OCI-LY1 (cell line): ENCODE measurements at regions not wholly inside any gene's neighbourhood (a gene's known extent, or its start where the extent isn't known, plus 50 kb on each side); places are given as distances from the start of the nearest gene placed in this dataset.

Experiments used
- H2AFZ ChIP-seq: fragments of 200-600 bp; sonication (generic), shearing (Covaris generic); 2 replicates; pipeline ENCODE4 v1.6.0; 2014; ENCODE audit warnings: antibody characterized with exemption, mild to moderate bottlenecking, low read length
- H3F3A ChIP-seq: fragments of 200-600 bp; sonication (generic), shearing (Covaris generic); 2 replicates; pipeline ENCODE4 v1.6.0; 2014; ENCODE audit warnings: mild to moderate bottlenecking, antibody characterized with exemption, low read length, moderate library complexity; ENCODE audit not compliant: insufficient read depth
- H3K27ac ChIP-seq: fragments of 200-600 bp; sonication (generic); 2 replicates; pipeline ENCODE4 v1.5.1; 2014; ENCODE audit warnings: low read length, mixed run types, mild to moderate bottlenecking, low read depth; ENCODE audit not compliant: poor library complexity, severe bottlenecking
- H3K27me3 ChIP-seq: fragments of 200-600 bp; sonication (generic); 2 replicates; pipeline ENCODE4 v1.6.0; 2014; ENCODE audit warnings: antibody characterized with exemption, mild to moderate bottlenecking, low read length, moderate library complexity; ENCODE audit not compliant: insufficient read depth
- H3K36me3 ChIP-seq: fragments of 200-600 bp; sonication (generic); 2 replicates; pipeline ENCODE4 v1.6.1; 2014; ENCODE audit warnings: mild to moderate bottlenecking, antibody characterized with exemption, low read length, moderate library complexity, mixed read lengths; ENCODE audit not compliant: insufficient read depth
- H3K4me1 ChIP-seq: fragments of 200-600 bp; sonication (generic); 2 replicates; pipeline ENCODE4 v1.5.1; 2014; ENCODE audit warnings: mild to moderate bottlenecking, low read length, moderate library complexity; ENCODE audit not compliant: insufficient read depth, severe bottlenecking
- H3K4me2 ChIP-seq: fragments of 200-600 bp; sonication (generic), shearing (Covaris generic); 2 replicates; pipeline ENCODE4 v1.6.1; 2014; ENCODE audit warnings: low read length
- H3K4me3 ChIP-seq: fragments of 200-600 bp; sonication (generic); 2 replicates; pipeline ENCODE4 v1.5.1; 2014; ENCODE audit warnings: low read length, low read depth, mild to moderate bottlenecking, mixed read lengths; ENCODE audit not compliant: poor library complexity, severe bottlenecking
- H3K79me2 ChIP-seq: fragments of 200-600 bp; shearing (Covaris generic); 2 replicates; pipeline ENCODE4 v1.6.1; 2016; ENCODE audit warnings: mixed run types, low read length, mixed read lengths; ENCODE audit not compliant: insufficient read depth
- H3K9ac ChIP-seq: fragments of 200-600 bp; sonication (generic), shearing (Covaris generic); 2 replicates; pipeline ENCODE4 v1.6.1; 2014; ENCODE audit warnings: mild to moderate bottlenecking, low read length, mixed read lengths
- H3K9me2 ChIP-seq: fragments of 200-600 bp; sonication (generic), shearing (Covaris generic); 2 replicates; pipeline ENCODE4 v1.6.1; 2014; ENCODE audit warnings: low read depth, mild to moderate bottlenecking, low read length, mixed read lengths
- H3K9me3 ChIP-seq: fragments of 200-600 bp; shearing (Covaris generic); 2 replicates; pipeline ENCODE4 v1.6.1; 2014; ENCODE audit warnings: low read length, mixed read lengths
- H4K20me1 ChIP-seq: fragments of 200-600 bp; sonication (generic), shearing (Covaris generic); 2 replicates; pipeline ENCODE4 v1.6.0; 2016; ENCODE audit warnings: mild to moderate bottlenecking, low read length; ENCODE audit not compliant: insufficient read depth
- CTCF ChIP-seq: fragments of 200-600 bp; sonication (generic), shearing (Covaris generic); IDR thresholded peaks from 2 replicates; pipeline ENCODE4 v1.5.1; 2017; ENCODE audit warnings: mild to moderate bottlenecking, antibody characterized with exemption, low read length, moderate library complexity, mixed read lengths
- EZH2 ChIP-seq: fragments of 200-600 bp; sonication (generic), shearing (Covaris generic); IDR thresholded peaks from 2 replicates; pipeline ENCODE4 v1.8.0; 2017; ENCODE audit warnings: borderline replicate concordance, mixed run types, mild to moderate bottlenecking, antibody characterized with exemption, low read length, moderate library complexity, mixed read lengths

- H3F3A ChIP-seq: no peaks in the 10 kb centered on the region
- H3K36me3 ChIP-seq: no peaks in the 10 kb centered on the region
- H4K20me1 ChIP-seq: no peaks in the 10 kb centered on the region
- H3K9me3 ChIP-seq: no peaks in the 10 kb centered on the region
- no peak for TF ChIP-seq CTCF
- no peak for TF ChIP-seq EZH2
- no peak overlapping the region for H2AFZ ChIP-seq
- no peaks in the 10 kb centered on the region for H3K9me2 ChIP-seq
- no peak overlapping the region for H3K4me3 ChIP-seq
- no peaks in the 10 kb centered on the region for H3K4me1 ChIP-seq
- H3K9ac ChIP-seq: no peak overlapping the region
- H3K4me2 ChIP-seq: no peak overlapping the region
- no peak overlapping the region for H3K27ac ChIP-seq
- no peaks in the 10 kb centered on the region for H3K79me2 ChIP-seq
- H3K27me3 ChIP-seq: no peaks in the 10 kb centered on the region
These were observed 134.2 kb upstream of the MAF start for GRCh38 chr16:79734721-79735120.

- no peak overlapping the region for H3K4me3 ChIP-seq
- no peaks in the 10 kb centered on the region for H3K9me3 ChIP-seq
- no peak for TF ChIP-seq CTCF
- no peak for TF ChIP-seq EZH2
- no peaks in the 10 kb centered on the region for H3K79me2 ChIP-seq
- no peaks in the 10 kb centered on the region for H3K4me1 ChIP-seq
- H2AFZ ChIP-seq: no peak overlapping the region
- no peak overlapping the region for H3K27ac ChIP-seq
- H3K36me3 ChIP-seq: no peaks in the 10 kb centered on the region
- H3F3A ChIP-seq: no peaks in the 10 kb centered on the region
- no peaks in the 10 kb centered on the region for H3K27me3 ChIP-seq
- no peak overlapping the region for H3K9ac ChIP-seq
- no peaks in the 10 kb centered on the region for H4K20me1 ChIP-seq
- H3K4me2 ChIP-seq: no peak overlapping the region
- no peaks in the 10 kb centered on the region for H3K9me2 ChIP-seq
These were observed 128.3 kb upstream of the MAF start for GRCh38 chr16:79728923-79729240.

- H2AFZ ChIP-seq: no peak overlapping the region
- no peak overlapping the region for H3K4me3 ChIP-seq
- H4K20me1 ChIP-seq: no peaks in the 10 kb centered on the region
- no peak overlapping the region for H3K9ac ChIP-seq
- no peaks in the 10 kb centered on the region for H3K4me1 ChIP-seq
- H3K4me2 ChIP-seq: no peak overlapping the region
- H3F3A ChIP-seq: no peaks in the 10 kb centered on the region
- no peak overlapping the region for H3K27ac ChIP-seq
- TF ChIP-seq EZH2 (no peak), CTCF (no peak)
- no peaks in the 10 kb centered on the region for H3K79me2 ChIP-seq
- H3K36me3 ChIP-seq: no peaks in the 10 kb centered on the region
- no peaks in the 10 kb centered on the region for H3K9me3 ChIP-seq
- no peaks in the 10 kb centered on the region for H3K9me2 ChIP-seq
- no peaks in the 10 kb centered on the region for H3K27me3 ChIP-seq
These were observed 127.7 kb upstream of the MAF start for GRCh38 chr16:79728048-79728922.
